Endothelial cell (in vitro differentiated cells): ENCODE measurements at regions not wholly inside any gene's neighbourhood (a gene's known extent, or its start where the extent isn't known, plus 50 kb on each side); places are given as distances from the start of the nearest gene placed in this dataset.

Source experiments
- DNase-seq: peaks from one replicate; pipeline ENCODE4 v3.0.0; 2021; ENCODE audit warnings: low spot score
- H3K27ac Mint-ChIP-seq: one replicate; pipeline ENCODE4 v1.8.0; 2021; ENCODE audit warnings: mixed read lengths, inconsistent platforms; ENCODE audit not compliant: unreplicated experiment
- H3K27me3 Mint-ChIP-seq: one replicate; pipeline ENCODE4 v1.8.0; 2021; ENCODE audit warnings: mild to moderate bottlenecking, moderate library complexity, mixed read lengths, inconsistent platforms; ENCODE audit not compliant: unreplicated experiment
- H3K36me3 Mint-ChIP-seq: one replicate; pipeline ENCODE4 v1.8.0; 2021; ENCODE audit warnings: mild to moderate bottlenecking, low read depth, mixed read lengths, inconsistent platforms; ENCODE audit not compliant: unreplicated experiment
- H3K4me1 Mint-ChIP-seq: one replicate; pipeline ENCODE4 v1.8.0; 2021; ENCODE audit warnings: mild to moderate bottlenecking, mixed read lengths, inconsistent platforms; ENCODE audit not compliant: unreplicated experiment
- H3K4me3 Mint-ChIP-seq: one replicate; pipeline ENCODE4 v1.8.0; 2021; ENCODE audit warnings: mild to moderate bottlenecking, mixed read lengths, inconsistent platforms; ENCODE audit not compliant: unreplicated experiment
- H3K9me3 Mint-ChIP-seq: one replicate; pipeline ENCODE4 v1.8.0; 2021; ENCODE audit warnings: mixed read lengths, inconsistent platforms; ENCODE audit not compliant: unreplicated experiment
- TF ChIP-seq, protein P1 (sequence below): fragments of 200-600 bp; sonication (generic); IDR thresholded peaks from one replicate; pipeline ENCODE4 v1.5.0; 2021; ENCODE audit warnings: antibody characterized with exemption; ENCODE audit not compliant: unreplicated experiment

- no peak for DNase-seq
- Mint-ChIP-seq H3K27me3 (peaks cover 3% of the 10 kb centered on the region), H3K27ac (no peak overlapping the region), H3K4me3 (no peak overlapping the region), H3K36me3 (no peaks in the 10 kb centered on the region), H3K9me3 (no peaks in the 10 kb centered on the region), H3K4me1 (peaks cover 31% of the 10 kb centered on the region)
- TF ChIP-seq, protein P1, sequence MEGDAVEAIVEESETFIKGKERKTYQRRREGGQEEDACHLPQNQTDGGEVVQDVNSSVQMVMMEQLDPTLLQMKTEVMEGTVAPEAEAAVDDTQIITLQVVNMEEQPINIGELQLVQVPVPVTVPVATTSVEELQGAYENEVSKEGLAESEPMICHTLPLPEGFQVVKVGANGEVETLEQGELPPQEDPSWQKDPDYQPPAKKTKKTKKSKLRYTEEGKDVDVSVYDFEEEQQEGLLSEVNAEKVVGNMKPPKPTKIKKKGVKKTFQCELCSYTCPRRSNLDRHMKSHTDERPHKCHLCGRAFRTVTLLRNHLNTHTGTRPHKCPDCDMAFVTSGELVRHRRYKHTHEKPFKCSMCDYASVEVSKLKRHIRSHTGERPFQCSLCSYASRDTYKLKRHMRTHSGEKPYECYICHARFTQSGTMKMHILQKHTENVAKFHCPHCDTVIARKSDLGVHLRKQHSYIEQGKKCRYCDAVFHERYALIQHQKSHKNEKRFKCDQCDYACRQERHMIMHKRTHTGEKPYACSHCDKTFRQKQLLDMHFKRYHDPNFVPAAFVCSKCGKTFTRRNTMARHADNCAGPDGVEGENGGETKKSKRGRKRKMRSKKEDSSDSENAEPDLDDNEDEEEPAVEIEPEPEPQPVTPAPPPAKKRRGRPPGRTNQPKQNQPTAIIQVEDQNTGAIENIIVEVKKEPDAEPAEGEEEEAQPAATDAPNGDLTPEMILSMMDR = no peak
Observed at GRCh38 chr12:13587721-13588390, 391.3 kb downstream of the EMP1 start.

GRCh38 chr12:13586361-13586760 lies 389.8 kb downstream of the EMP1 start:
- Mint-ChIP-seq H3K9me3 (no peaks in the 10 kb centered on the region), H3K4me1 (peaks cover 16% of the 10 kb centered on the region), H3K36me3 (no peaks in the 10 kb centered on the region), H3K4me3 (no peak overlapping the region), H3K27ac (no peak overlapping the region), H3K27me3 (peaks cover 3% of the 10 kb centered on the region)
- no peak for DNase-seq
- TF ChIP-seq, protein P1 = no peak

DNA sequence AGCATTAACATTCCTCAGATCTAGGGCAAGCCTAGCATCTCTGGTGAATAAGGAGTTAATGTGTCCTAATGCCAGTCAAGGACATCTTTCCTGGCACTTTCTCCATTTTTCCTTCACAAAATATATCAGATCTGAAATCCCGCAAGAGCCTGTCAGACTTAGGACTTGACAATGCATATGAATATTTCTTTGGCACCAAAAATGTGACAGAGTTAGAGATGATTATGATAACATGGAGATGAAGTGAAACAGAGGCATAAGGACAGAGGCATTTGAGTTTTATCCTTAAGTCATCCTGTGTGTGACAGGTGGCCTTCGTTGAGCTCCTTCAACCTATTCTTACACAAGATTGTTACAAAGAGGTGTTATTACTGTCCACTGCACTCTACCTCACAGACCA lies 388.0 kb downstream of the EMP1 start:
- TF ChIP-seq, protein P1 = no peak
- Mint-ChIP-seq H3K27me3 (peaks cover 3% of the 10 kb centered on the region), H3K4me1 (peaks cover 10% of the 10 kb centered on the region), H3K9me3 (no peaks in the 10 kb centered on the region), H3K4me3 (no peak overlapping the region), H3K27ac (no peak overlapping the region), H3K36me3 (no peaks in the 10 kb centered on the region)
- no peak for DNase-seq

DNA sequence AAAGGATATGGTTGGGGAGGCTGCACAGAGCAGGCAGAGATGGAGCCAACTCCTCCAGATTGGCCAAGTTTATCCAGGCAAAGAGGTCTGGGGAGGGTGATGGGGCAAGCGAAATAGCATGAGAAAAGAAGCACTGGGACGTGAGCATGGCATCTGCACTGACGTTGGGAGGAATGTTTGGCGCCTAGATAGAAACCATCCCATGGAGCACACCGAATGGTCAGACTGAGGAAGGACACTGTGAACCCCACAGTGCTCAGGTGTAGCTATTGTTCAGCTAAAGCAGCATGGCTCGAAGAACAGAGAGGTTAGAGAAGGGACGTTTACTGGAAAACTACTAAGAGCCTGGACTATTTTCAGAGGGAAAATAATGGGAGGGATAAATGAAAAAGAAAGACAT lies 387.1 kb downstream of the EMP1 start:
- H3K27me3 Mint-ChIP-seq = peaks cover 3% of the 10 kb centered on the region
- no peaks in the 10 kb centered on the region for H3K36me3 Mint-ChIP-seq
- no peak overlapping the region for H3K4me3 Mint-ChIP-seq
- no peaks in the 10 kb centered on the region for H3K9me3 Mint-ChIP-seq
- no peak for DNase-seq
- peaks cover 4% of the 10 kb centered on the region for H3K4me1 Mint-ChIP-seq
- TF ChIP-seq, protein P1 = no peak
- H3K27ac Mint-ChIP-seq = no peak overlapping the region

GRCh38 chr12:13582421-13582820 lies 385.9 kb downstream of the EMP1 start:
- H3K9me3 Mint-ChIP-seq = no peaks in the 10 kb centered on the region
- no peaks in the 10 kb centered on the region for H3K4me1 Mint-ChIP-seq
- no peaks in the 10 kb centered on the region for H3K36me3 Mint-ChIP-seq
- H3K4me3 Mint-ChIP-seq = no peak overlapping the region
- H3K27ac Mint-ChIP-seq = no peak overlapping the region
- TF ChIP-seq, protein P1 = no peak
- no peak for DNase-seq
- peaks cover 3% of the 10 kb centered on the region for H3K27me3 Mint-ChIP-seq
